Neural progenitor cell (in vitro differentiated cells): ENCODE measurements at regions not wholly inside any gene's neighbourhood (a gene's known extent, or its start where the extent isn't known, plus 50 kb on each side); places are given as distances from the start of the nearest gene placed in this dataset.

Experiments
- DNase-seq: peaks from one replicate; pipeline ENCODE4 v3.0.0-alpha.2; 2016; ENCODE audit warnings: low spot score
- H2AFZ ChIP-seq: fragments of 200-600 bp; sonication (generic); replicated peaks from 2 replicates; pipeline ENCODE4 v1.6.1; 2016; ENCODE audit warnings: antibody characterized with exemption
- H3F3A ChIP-seq: fragments of 200-600 bp; sonication (generic); 2 replicates; pipeline ENCODE4 v1.6.1; 2016; ENCODE audit warnings: antibody characterized with exemption, low read depth
- H3K27ac ChIP-seq: fragments of 200-600 bp; sonication (generic); 2 replicates; pipeline ENCODE4 v1.5.1; 2016; ENCODE audit warnings: mild to moderate bottlenecking
- H3K27me3 ChIP-seq: fragments of 200-600 bp; sonication (generic); 2 replicates; pipeline ENCODE4 v1.6.1; 2016; ENCODE audit warnings: mild to moderate bottlenecking, moderate library complexity
- H3K36me3 ChIP-seq: fragments of 200-600 bp; sonication (generic); 2 replicates; pipeline ENCODE4 v1.5.1; 2016
- H3K4me1 ChIP-seq: fragments of 200-600 bp; sonication (generic); 2 replicates; pipeline ENCODE4 v1.6.1; 2016; ENCODE audit warnings: mixed run types
- H3K4me2 ChIP-seq: fragments of 200-600 bp; sonication (generic); 2 replicates; pipeline ENCODE4 v1.6.1; 2016
- H3K4me3 ChIP-seq: fragments of 200-600 bp; sonication (generic); 2 replicates; pipeline ENCODE4 v1.5.1; 2016
- H3K79me2 ChIP-seq: fragments of 200-600 bp; sonication (generic); 2 replicates; pipeline ENCODE4 v1.6.1; 2016; ENCODE audit warnings: low read depth
- H3K9ac ChIP-seq: fragments of 200-600 bp; sonication (generic); 2 replicates; pipeline ENCODE4 v1.6.1; 2016
- H3K9me3 ChIP-seq: fragments of 200-600 bp; sonication (generic); 2 replicates; pipeline ENCODE4 v1.5.1; 2016; ENCODE audit warnings: low read depth
- H4K20me1 ChIP-seq: fragments of 200-600 bp; sonication (generic); 2 replicates; pipeline ENCODE4 v1.6.1; 2016; ENCODE audit warnings: low read depth
- H3K27ac Mint-ChIP-seq: 3 replicates; pipeline ENCODE4 v1.8.0; 2021; ENCODE audit warnings: mixed read lengths
- H3K27me3 Mint-ChIP-seq: 2 replicates; pipeline ENCODE4 v1.8.0; 2022; ENCODE audit warnings: low read depth, mild to moderate bottlenecking, inconsistent platforms, moderate library complexity, mixed read lengths; ENCODE audit not compliant: insufficient read depth
- H3K36me3 Mint-ChIP-seq: 3 replicates; pipeline ENCODE4 v1.8.0; 2021; ENCODE audit warnings: mixed read lengths
- H3K4me1 Mint-ChIP-seq: 3 replicates; pipeline ENCODE4 v1.8.0; 2021; ENCODE audit warnings: mixed read lengths
- H3K4me3 Mint-ChIP-seq: 3 replicates; pipeline ENCODE4 v1.8.0; 2021; ENCODE audit warnings: mild to moderate bottlenecking, moderate library complexity, mixed read lengths
- H3K9me3 Mint-ChIP-seq: 3 replicates; pipeline ENCODE4 v1.8.0; 2020; ENCODE audit warnings: mixed read lengths
- CTCF ChIP-seq: fragments of 200-600 bp; sonication (generic); IDR thresholded peaks from 2 replicates; pipeline ENCODE4 v1.5.1; 2017; ENCODE audit warnings: antibody characterized with exemption, mild to moderate bottlenecking
- EZH2 ChIP-seq: fragments of 200-600 bp; sonication (generic); IDR thresholded peaks from 2 replicates; pipeline ENCODE4 v1.6.1; 2017; ENCODE audit warnings: antibody characterized with exemption, mild to moderate bottlenecking, moderate library complexity
- EZH2phosphoT487 ChIP-seq: fragments of 200-600 bp; sonication (generic); IDR thresholded peaks from 2 replicates; pipeline ENCODE4 v1.6.1; 2017; ENCODE audit warnings: antibody characterized with exemption

GRCh38 chr18:2009942-2010697 is 561.2 kb downstream of the METTL4 start:
- no peaks in the 10 kb centered on the region for H3K27me3 ChIP-seq
- H3K4me1 ChIP-seq: no peaks in the 10 kb centered on the region
- no peak overlapping the region for H3K27ac ChIP-seq
- no peaks in the 10 kb centered on the region for H3K36me3 Mint-ChIP-seq
- no peaks in the 10 kb centered on the region for H3K79me2 ChIP-seq
- no peaks in the 10 kb centered on the region for H3K9me3 ChIP-seq
- no peaks in the 10 kb centered on the region for H3K4me1 Mint-ChIP-seq
- H3K4me3 ChIP-seq: no peak overlapping the region
- H3K36me3 ChIP-seq: no peaks in the 10 kb centered on the region
- no peak for DNase-seq
- no peaks in the 10 kb centered on the region for H4K20me1 ChIP-seq
- H3K9me3 Mint-ChIP-seq: no peaks in the 10 kb centered on the region
- no peaks in the 10 kb centered on the region for H3K27me3 Mint-ChIP-seq
- no peak overlapping the region for H3K27ac Mint-ChIP-seq
- H3F3A ChIP-seq: no peaks in the 10 kb centered on the region
- TF ChIP-seq EZH2: no peak
- TF ChIP-seq EZH2phosphoT487: no peak
- no peak for TF ChIP-seq CTCF
- no peak overlapping the region for H3K4me3 Mint-ChIP-seq
- no peak overlapping the region for H3K9ac ChIP-seq
- no peak overlapping the region for H3K4me2 ChIP-seq
- H2AFZ ChIP-seq: no peak overlapping the region

DNA sequence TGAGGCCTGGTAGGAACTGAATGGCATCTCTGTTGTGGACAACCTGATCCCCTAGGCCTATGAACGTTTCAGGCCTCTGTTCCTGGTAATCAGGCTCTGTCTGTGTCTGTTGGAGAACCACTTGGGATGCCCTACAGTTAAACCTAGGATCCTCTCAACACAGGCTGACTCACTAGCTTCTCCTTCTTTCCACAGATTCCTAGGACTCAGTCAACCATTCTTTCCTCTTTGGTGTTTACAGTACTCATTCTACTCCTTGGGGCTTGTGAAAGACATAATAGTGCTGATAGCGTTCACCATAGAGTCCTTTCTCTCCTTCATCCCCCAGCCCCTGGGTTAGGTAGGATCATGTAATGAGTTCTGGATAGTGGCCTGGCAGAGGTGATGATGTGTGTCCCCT is 544.3 kb downstream of the METTL4 start:
- Mint-ChIP-seq H3K9me3 (no peaks in the 10 kb centered on the region), H3K36me3 (no peaks in the 10 kb centered on the region), H3K27me3 (no peaks in the 10 kb centered on the region), H3K27ac (no peak overlapping the region), H3K4me1 (peaks cover 5% of the 10 kb centered on the region), H3K4me3 (no peak overlapping the region)
- H2AFZ ChIP-seq: no peak overlapping the region
- no peaks in the 10 kb centered on the region for H3K27me3 ChIP-seq
- no peaks in the 10 kb centered on the region for H3F3A ChIP-seq
- no peak for DNase-seq
- no peaks in the 10 kb centered on the region for H4K20me1 ChIP-seq
- H3K79me2 ChIP-seq: no peaks in the 10 kb centered on the region
- H3K27ac ChIP-seq: no peak overlapping the region
- H3K4me3 ChIP-seq: no peak overlapping the region
- peaks cover 9% of the 10 kb centered on the region for H3K4me1 ChIP-seq
- TF ChIP-seq EZH2phosphoT487: no peak
- no peak for TF ChIP-seq CTCF
- no peak for TF ChIP-seq EZH2
- no peak overlapping the region for H3K9ac ChIP-seq
- H3K4me2 ChIP-seq: no peak overlapping the region
- H3K36me3 ChIP-seq: no peaks in the 10 kb centered on the region
- no peaks in the 10 kb centered on the region for H3K9me3 ChIP-seq

GRCh38 chr18:2027756-2028155 is 543.5 kb downstream of the METTL4 start:
- Histone ChIP-seq H3K9ac (no peak overlapping the region), H3K4me2 (no peak overlapping the region), H3K27me3 (no peaks in the 10 kb centered on the region), H3F3A (no peaks in the 10 kb centered on the region), H3K79me2 (no peaks in the 10 kb centered on the region), H3K27ac (no peak overlapping the region), H3K36me3 (no peaks in the 10 kb centered on the region), H3K4me3 (no peak overlapping the region), H2AFZ (no peak overlapping the region), H3K4me1 (peaks cover 9% of the 10 kb centered on the region), H3K9me3 (no peaks in the 10 kb centered on the region), H4K20me1 (no peaks in the 10 kb centered on the region)
- Mint-ChIP-seq H3K27me3 (no peaks in the 10 kb centered on the region), H3K36me3 (no peaks in the 10 kb centered on the region), H3K27ac (no peak overlapping the region), H3K4me3 (no peak overlapping the region), H3K9me3 (no peaks in the 10 kb centered on the region), H3K4me1 (peaks cover 5% of the 10 kb centered on the region)
- no peak for DNase-seq
- TF ChIP-seq EZH2 (no peak), EZH2phosphoT487 (no peak), CTCF (no peak)
